SK-N-SH (cell line): ENCODE measurements at regions not wholly inside any gene's neighbourhood (a gene's known extent, or its start where the extent isn't known, plus 50 kb on each side); places are given as distances from the start of the nearest gene placed in this dataset.

Experiments used
- CTCF ChIA-PET: fragments of 300-600, 350-600 bp; formaldehyde crosslinking; extraction: SDS; loops from one replicate; lab custom pipeline; 2021; lab: Yijun Ruan, JAX
- POLR2A ChIA-PET: fragments of 350-600 bp; sonication (Branson Sonifier 250); formaldehyde crosslinking; extraction: SDS; loops from one replicate; lab custom pipeline; 2020; ENCODE audit warnings: antibody characterized with exemption, inconsistent platforms; lab: Yijun Ruan, JAX
- DNase-seq: peaks from one replicate; pipeline ENCODE4 v3.0.0; 2012
- H2AFZ ChIP-seq: fragments of 200-600 bp; sonication (generic); 2 replicates; pipeline ENCODE4 v1.8.1; 2016; ENCODE audit warnings: antibody characterized with exemption, mild to moderate bottlenecking, low read depth
- H3F3A ChIP-seq: fragments of 200-600 bp; sonication (generic); replicated peaks from 2 replicates; pipeline ENCODE3; 2016; ENCODE audit warnings: antibody characterized with exemption, mild to moderate bottlenecking; ENCODE audit not compliant: insufficient read depth
- H3K27ac ChIP-seq, 2 experiments: fragments of 200-500 bp in 1 of 2; fragments of 200-600 bp in 1 of 2; sonication (Bioruptor generic) in 1 of 2; sonication (generic), shearing (Covaris generic) in 1 of 2; 2 replicates each; pipeline versions ENCODE4 v1.5.1 to v1.6.1; 2014 to 2016; ENCODE audit warnings: low read depth in 2 of 2, inconsistent platforms in 1 of 2, low read length in 1 of 2, mild to moderate bottlenecking in 1 of 2, mixed read lengths in 1 of 2
- H3K27me3 ChIP-seq: fragments of 200-600 bp; sonication (generic), shearing (Covaris generic); 2 replicates; pipeline ENCODE4 v1.6.1; 2016; ENCODE audit warnings: mixed run types; ENCODE audit not compliant: insufficient read depth
- H3K36me3 ChIP-seq, 2 experiments: fragments of 200-500 bp in 1 of 2; fragments of 200-600 bp in 1 of 2; sonication (Bioruptor generic) in 1 of 2; sonication (generic) in 1 of 2; replicated peaks in 1 of 2; 2 replicates each; pipeline versions ENCODE3 to v1.5.1; 2014 to 2016; ENCODE audit warnings: low read length in 1 of 2, mild to moderate bottlenecking in 1 of 2; ENCODE audit not compliant: insufficient read depth in 2 of 2, control insufficient read depth in 1 of 2
- H3K4me1 ChIP-seq, 2 experiments: fragments of 200-500 bp in 1 of 2; fragments of 200-600 bp in 1 of 2; sonication (Bioruptor generic) in 1 of 2; sonication (generic), shearing (Covaris generic) in 1 of 2; 2 replicates each; pipeline versions ENCODE4 v1.5.1 to v1.6.1; 2014 to 2016; ENCODE audit warnings: low read depth in 1 of 2, low read length in 1 of 2, mixed run types in 1 of 2; ENCODE audit not compliant: insufficient read depth in 2 of 2, control insufficient read depth in 1 of 2
- H3K4me2 ChIP-seq: fragments of 200-600 bp; sonication (generic), shearing (Covaris generic); 2 replicates; pipeline ENCODE4 v1.6.1; 2017; ENCODE audit warnings: mixed run types
- H3K4me3 ChIP-seq, 2 experiments: fragments of 200-500 bp in 1 of 2; fragments of 200-600 bp in 1 of 2; sonication (Bioruptor generic) in 1 of 2; sonication (generic), shearing (Covaris generic) in 1 of 2; 2 replicates each; pipeline versions ENCODE4 v1.5.1 to v1.8.1; 2014 to 2016; ENCODE audit warnings: low read depth in 2 of 2, inconsistent platforms in 1 of 2, low read length in 1 of 2, mild to moderate bottlenecking in 1 of 2, mixed read lengths in 1 of 2, moderate library complexity in 1 of 2
- H3K79me2 ChIP-seq: fragments of 200-600 bp; sonication (generic); 2 replicates; pipeline ENCODE4 v1.8.1; 2017; ENCODE audit warnings: mild to moderate bottlenecking; ENCODE audit not compliant: insufficient read depth
- H3K9ac ChIP-seq: fragments of 200-600 bp; sonication (generic); 2 replicates; pipeline ENCODE4 v1.6.1; 2017; ENCODE audit warnings: mixed run types
- H3K9me2 ChIP-seq: fragments of 200-600 bp; sonication (generic); 2 replicates; pipeline ENCODE4 v1.6.1; 2017; ENCODE audit warnings: mixed run types
- H3K9me3 ChIP-seq: fragments of 200-600 bp; sonication (generic); 2 replicates; pipeline ENCODE4 v1.6.1; 2017; ENCODE audit warnings: mixed run types, mild to moderate bottlenecking, moderate library complexity
- H4K20me1 ChIP-seq: fragments of 200-600 bp; sonication (generic); 2 replicates; pipeline ENCODE4 v1.6.1; 2017; ENCODE audit warnings: mild to moderate bottlenecking, mixed run types; ENCODE audit not compliant: insufficient read depth
- CHD2 ChIP-seq: fragments of 150-350 bp; IDR thresholded peaks from 2 replicates; pipeline ENCODE4 v1.6.1; 2018; ENCODE audit warnings: low read length; ENCODE audit not compliant: partially characterized antibody
- EP300 ChIP-seq, 2 experiments: IDR thresholded peaks; 2 replicates each; pipeline versions ENCODE4 v1.4.0 to v1.6.1; 2012; ENCODE audit warnings: borderline replicate concordance in 1 of 2, low read depth in 1 of 2, low read length in 1 of 2
- EZH2phosphoT487 ChIP-seq: fragments of 200-600 bp; sonication (generic); IDR thresholded peaks from 2 replicates; pipeline ENCODE4 v1.6.1; 2017; ENCODE audit warnings: low read depth, mixed run types, mild to moderate bottlenecking, antibody characterized with exemption, moderate library complexity, borderline replicate concordance
- FOSL2 ChIP-seq: IDR thresholded peaks from 2 replicates; pipeline ENCODE4 v1.4.0; 2012; ENCODE audit warnings: low read depth, mild to moderate bottlenecking, moderate library complexity, borderline replicate concordance
- FOXM1 ChIP-seq: IDR thresholded peaks from 2 replicates; pipeline ENCODE4 v1.4.0; 2012; ENCODE audit warnings: low read depth, mild to moderate bottlenecking
- GATA2 ChIP-seq: sonication (generic); formaldehyde crosslinking; IDR thresholded peaks from 2 replicates; pipeline ENCODE4 v1.5.0; 2020; ENCODE audit warnings: mild to moderate bottlenecking, missing genetic modification reagents
- MXI1 ChIP-seq: IDR thresholded peaks from 2 replicates; pipeline ENCODE4 v1.6.1; 2012; ENCODE audit warnings: mild to moderate bottlenecking, low read depth, low read length, improper control_type of control experiment
- POLR2AphosphoS5 ChIP-seq: IDR thresholded peaks from 2 replicates; pipeline ENCODE4 v1.6.1; 2012; ENCODE audit warnings: low read depth, low read length
- RCOR1 ChIP-seq: fragments of 150-350 bp; IDR thresholded peaks from 2 replicates; pipeline ENCODE4 v1.6.1; 2017; ENCODE audit warnings: antibody characterized with exemption, low read length
- RFX5 ChIP-seq: IDR thresholded peaks from 2 replicates; pipeline ENCODE4 v1.6.1; 2012; ENCODE audit warnings: mild to moderate bottlenecking, improper control_type of control experiment, low read length
- RXRA ChIP-seq: IDR thresholded peaks from 2 replicates; pipeline ENCODE4 v1.4.0; 2012; ENCODE audit warnings: low read depth, mild to moderate bottlenecking, borderline replicate concordance
- WGBS: methylation state at CpG from one replicate; pipeline ENCODE4 v1.1.6; 2017; ENCODE audit warnings: low lambda C conversion rate; 5-methylcytosine and 5-hydroxymethylcytosine counted together
- TF ChIP-seq, protein P1 (sequence below): fragments of 150-350 bp; IDR thresholded peaks from 2 replicates; pipeline ENCODE4 v1.6.1; 2017; ENCODE audit warnings: antibody characterized with exemption, low read length, low read depth, borderline replicate concordance
- TF ChIP-seq, protein P2 (sequence below): fragments of 150-350 bp; IDR thresholded peaks from 2 replicates; pipeline ENCODE4 v1.6.1; 2016; ENCODE audit warnings: mild to moderate bottlenecking, low read depth, low read length
- TF ChIP-seq, protein P3 (sequence below): IDR thresholded peaks from 2 replicates; pipeline ENCODE4 v1.4.0; 2012; ENCODE audit warnings: low read depth, borderline replicate concordance
- TF ChIP-seq, protein P4 (sequence below): IDR thresholded peaks from 2 replicates; pipeline ENCODE4 v1.6.1; 2012; ENCODE audit warnings: mild to moderate bottlenecking, low read depth, low read length, moderate library complexity

DNA sequence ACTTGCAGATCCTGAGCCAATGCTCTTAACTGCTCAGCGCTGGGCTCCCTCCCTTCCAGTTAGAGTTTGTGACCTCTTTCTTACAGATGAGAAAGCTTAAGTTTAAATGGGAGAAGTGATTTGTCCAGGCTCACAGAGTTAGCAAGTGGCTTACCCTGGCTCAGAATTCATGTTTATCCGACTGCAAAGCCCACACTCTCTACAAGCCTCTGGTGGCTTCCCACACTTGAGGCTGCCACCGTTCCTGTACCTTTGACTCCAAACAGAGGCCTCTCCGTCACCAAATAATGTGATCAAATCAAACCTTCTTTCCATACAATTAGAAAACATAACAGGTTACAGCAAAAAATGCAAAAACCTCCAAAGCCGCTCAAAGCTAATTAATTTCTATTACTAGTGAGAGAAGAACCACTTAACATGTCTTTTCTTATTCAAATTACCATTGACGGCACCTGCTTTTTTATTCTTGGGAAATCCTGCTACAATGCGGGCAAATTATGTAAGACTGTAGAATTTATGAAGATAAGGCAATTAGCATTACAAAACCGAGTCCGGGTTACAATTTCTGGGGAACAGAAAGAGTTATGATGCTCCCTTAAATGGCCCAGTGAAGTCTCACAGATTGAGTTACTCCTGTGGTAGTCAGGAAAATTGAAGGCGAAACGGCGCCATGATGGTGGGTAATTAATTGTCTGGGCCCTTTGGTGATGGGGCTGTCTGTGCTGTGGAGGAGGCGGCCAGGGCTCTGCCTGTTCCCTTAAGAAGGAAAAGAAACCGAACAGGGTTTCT is 324.3 kb upstream of the POU3F1 start:
- no peak for TF ChIP-seq POLR2AphosphoS5
- TF ChIP-seq, protein P1, sequence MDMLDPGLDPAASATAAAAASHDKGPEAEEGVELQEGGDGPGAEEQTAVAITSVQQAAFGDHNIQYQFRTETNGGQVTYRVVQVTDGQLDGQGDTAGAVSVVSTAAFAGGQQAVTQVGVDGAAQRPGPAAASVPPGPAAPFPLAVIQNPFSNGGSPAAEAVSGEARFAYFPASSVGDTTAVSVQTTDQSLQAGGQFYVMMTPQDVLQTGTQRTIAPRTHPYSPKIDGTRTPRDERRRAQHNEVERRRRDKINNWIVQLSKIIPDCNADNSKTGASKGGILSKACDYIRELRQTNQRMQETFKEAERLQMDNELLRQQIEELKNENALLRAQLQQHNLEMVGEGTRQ: no peak
- TF ChIP-seq, protein P2, sequence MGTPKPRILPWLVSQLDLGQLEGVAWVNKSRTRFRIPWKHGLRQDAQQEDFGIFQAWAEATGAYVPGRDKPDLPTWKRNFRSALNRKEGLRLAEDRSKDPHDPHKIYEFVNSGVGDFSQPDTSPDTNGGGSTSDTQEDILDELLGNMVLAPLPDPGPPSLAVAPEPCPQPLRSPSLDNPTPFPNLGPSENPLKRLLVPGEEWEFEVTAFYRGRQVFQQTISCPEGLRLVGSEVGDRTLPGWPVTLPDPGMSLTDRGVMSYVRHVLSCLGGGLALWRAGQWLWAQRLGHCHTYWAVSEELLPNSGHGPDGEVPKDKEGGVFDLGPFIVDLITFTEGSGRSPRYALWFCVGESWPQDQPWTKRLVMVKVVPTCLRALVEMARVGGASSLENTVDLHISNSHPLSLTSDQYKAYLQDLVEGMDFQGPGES: no peak
- TF ChIP-seq CHD2: no peak
- TF ChIP-seq EP300 (IDR thresholded peaks at IDR 0.05; ENCODE audit: borderline replicate concordance in 1 of 2, low read depth in 1 of 2, low read length in 1 of 2): no peak
- no peak for TF ChIP-seq RXRA
- TF ChIP-seq MXI1: no peak
- TF ChIP-seq, protein P3, sequence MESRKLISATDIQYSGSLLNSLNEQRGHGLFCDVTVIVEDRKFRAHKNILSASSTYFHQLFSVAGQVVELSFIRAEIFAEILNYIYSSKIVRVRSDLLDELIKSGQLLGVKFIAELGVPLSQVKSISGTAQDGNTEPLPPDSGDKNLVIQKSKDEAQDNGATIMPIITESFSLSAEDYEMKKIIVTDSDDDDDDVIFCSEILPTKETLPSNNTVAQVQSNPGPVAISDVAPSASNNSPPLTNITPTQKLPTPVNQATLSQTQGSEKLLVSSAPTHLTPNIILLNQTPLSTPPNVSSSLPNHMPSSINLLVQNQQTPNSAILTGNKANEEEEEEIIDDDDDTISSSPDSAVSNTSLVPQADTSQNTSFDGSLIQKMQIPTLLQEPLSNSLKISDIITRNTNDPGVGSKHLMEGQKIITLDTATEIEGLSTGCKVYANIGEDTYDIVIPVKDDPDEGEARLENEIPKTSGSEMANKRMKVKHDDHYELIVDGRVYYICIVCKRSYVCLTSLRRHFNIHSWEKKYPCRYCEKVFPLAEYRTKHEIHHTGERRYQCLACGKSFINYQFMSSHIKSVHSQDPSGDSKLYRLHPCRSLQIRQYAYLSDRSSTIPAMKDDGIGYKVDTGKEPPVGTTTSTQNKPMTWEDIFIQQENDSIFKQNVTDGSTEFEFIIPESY: no peak
- TF ChIP-seq EZH2phosphoT487: no peak
- no peak for TF ChIP-seq FOSL2
- TF ChIP-seq GATA2: no peak
- TF ChIP-seq RFX5: no peak
- TF ChIP-seq, protein P4, sequence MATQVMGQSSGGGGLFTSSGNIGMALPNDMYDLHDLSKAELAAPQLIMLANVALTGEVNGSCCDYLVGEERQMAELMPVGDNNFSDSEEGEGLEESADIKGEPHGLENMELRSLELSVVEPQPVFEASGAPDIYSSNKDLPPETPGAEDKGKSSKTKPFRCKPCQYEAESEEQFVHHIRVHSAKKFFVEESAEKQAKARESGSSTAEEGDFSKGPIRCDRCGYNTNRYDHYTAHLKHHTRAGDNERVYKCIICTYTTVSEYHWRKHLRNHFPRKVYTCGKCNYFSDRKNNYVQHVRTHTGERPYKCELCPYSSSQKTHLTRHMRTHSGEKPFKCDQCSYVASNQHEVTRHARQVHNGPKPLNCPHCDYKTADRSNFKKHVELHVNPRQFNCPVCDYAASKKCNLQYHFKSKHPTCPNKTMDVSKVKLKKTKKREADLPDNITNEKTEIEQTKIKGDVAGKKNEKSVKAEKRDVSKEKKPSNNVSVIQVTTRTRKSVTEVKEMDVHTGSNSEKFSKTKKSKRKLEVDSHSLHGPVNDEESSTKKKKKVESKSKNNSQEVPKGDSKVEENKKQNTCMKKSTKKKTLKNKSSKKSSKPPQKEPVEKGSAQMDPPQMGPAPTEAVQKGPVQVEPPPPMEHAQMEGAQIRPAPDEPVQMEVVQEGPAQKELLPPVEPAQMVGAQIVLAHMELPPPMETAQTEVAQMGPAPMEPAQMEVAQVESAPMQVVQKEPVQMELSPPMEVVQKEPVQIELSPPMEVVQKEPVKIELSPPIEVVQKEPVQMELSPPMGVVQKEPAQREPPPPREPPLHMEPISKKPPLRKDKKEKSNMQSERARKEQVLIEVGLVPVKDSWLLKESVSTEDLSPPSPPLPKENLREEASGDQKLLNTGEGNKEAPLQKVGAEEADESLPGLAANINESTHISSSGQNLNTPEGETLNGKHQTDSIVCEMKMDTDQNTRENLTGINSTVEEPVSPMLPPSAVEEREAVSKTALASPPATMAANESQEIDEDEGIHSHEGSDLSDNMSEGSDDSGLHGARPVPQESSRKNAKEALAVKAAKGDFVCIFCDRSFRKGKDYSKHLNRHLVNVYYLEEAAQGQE: no peak
- no peak for TF ChIP-seq RCOR1
- no peak for TF ChIP-seq FOXM1
- TF ChIP-seq, all 33 proteins: peak for 0
- H3K4me1 ChIP-seq: no peaks in the 10 kb centered on the region
- POLR2A ChIA-PET: no interaction called here
- CTCF ChIA-PET: interaction anchor here (0.6 to 0.9 kb wide), 2 partner anchors 38 to 464 kb away, joined by 3 read pairs; no protein-coding TSS in a partner anchor
- WGBS: 8% methylated on average over 13 of the region's 14 CpGs
- no peak overlapping the region for H2AFZ ChIP-seq
- no peaks in the 10 kb centered on the region for H3K79me2 ChIP-seq
- no peak overlapping the region for H3K9ac ChIP-seq
- peaks cover 15% of the 10 kb centered on the region; the same call in 1 of the 2 replicates for H3K27me3 ChIP-seq
- 0 out of 2 replicates have a peak, but pooled peaks cover 4% of the 10 kb centered on the region for H3K9me2 ChIP-seq
- H3F3A ChIP-seq: no peaks in the 10 kb centered on the region
- H3K4me3 ChIP-seq: no peak overlapping the region
- no peaks in the 10 kb centered on the region for H3K36me3 ChIP-seq
- no peak for DNase-seq
- H4K20me1 ChIP-seq: no peaks in the 10 kb centered on the region
- H3K9me3 ChIP-seq: no peaks in the 10 kb centered on the region; the same call in 1 of the 2 replicates
- H3K27ac ChIP-seq: no peak overlapping the region
- no peak overlapping the region for H3K4me2 ChIP-seq
